SU-DHL-6 (cell line): ENCODE measurements at regions not wholly inside any gene's neighbourhood (a gene's known extent, or its start where the extent isn't known, plus 50 kb on each side); places are given as distances from the start of the nearest gene placed in this dataset.

ENCODE experiments used
- CTCF ChIP-seq: fragments of 200-600 bp; sonication (generic); IDR thresholded peaks from one replicate; pipeline ENCODE4 v1.5.1; 2017; ENCODE audit warnings: antibody characterized with exemption, mild to moderate bottlenecking, low read length, moderate library complexity; ENCODE audit not compliant: insufficient read depth, poor library complexity, severe bottlenecking
- EZH2phosphoT487 ChIP-seq: fragments of 200-600 bp; sonication (generic), shearing (Covaris generic); conservative IDR thresholded peaks from 2 replicates; pipeline ENCODE4 v1.6.1; 2018; ENCODE audit warnings: mild to moderate bottlenecking, antibody characterized with exemption, low read length, moderate library complexity, mixed read lengths

- TF ChIP-seq CTCF = no peak
- no peak for TF ChIP-seq EZH2phosphoT487
Measured at GRCh38 chr14:21884995-21885394, 211.4 kb upstream of the OR4E1 start.
